Osteoblast (primary cell): ENCODE measurements at regions not wholly inside any gene's neighbourhood (a gene's known extent, or its start where the extent isn't known, plus 50 kb on each side); places are given as distances from the start of the nearest gene placed in this dataset.

Experiments used
- DNase-seq: peaks from one replicate; pipeline ENCODE4 v3.0.0; 2011; ENCODE audit warnings: low spot score, mixed read lengths; ENCODE audit not compliant: insufficient read length; ENCODE audit errors: missing footprints
- H2AFZ ChIP-seq: 2 replicates; pipeline ENCODE4 v1.6.0; 2011; ENCODE audit warnings: mild to moderate bottlenecking, low read length
- H3K27ac ChIP-seq: 2 replicates; pipeline ENCODE4 v1.5.1; 2011; ENCODE audit warnings: mild to moderate bottlenecking, low read depth, low read length, moderate library complexity
- H3K27me3 ChIP-seq: 2 replicates; pipeline ENCODE4 v1.6.0; 2012; ENCODE audit warnings: mild to moderate bottlenecking, control low read depth, inconsistent platforms, low read length, moderate library complexity; ENCODE audit not compliant: insufficient read depth
- H3K36me3 ChIP-seq: 2 replicates; pipeline ENCODE4 v1.5.1; 2011; ENCODE audit warnings: mild to moderate bottlenecking, low read length, control low read depth, moderate library complexity; ENCODE audit not compliant: insufficient read depth
- H3K4me1 ChIP-seq: 2 replicates; pipeline ENCODE4 v1.5.1; 2011; ENCODE audit warnings: mild to moderate bottlenecking, low read length, control low read depth, moderate library complexity; ENCODE audit not compliant: insufficient read depth
- H3K4me2 ChIP-seq: 2 replicates; pipeline ENCODE4 v1.6.0; 2011; ENCODE audit warnings: mild to moderate bottlenecking, low read length; ENCODE audit not compliant: insufficient read depth
- H3K4me3 ChIP-seq: fragments of 200-600 bp; sonication (generic); 3 replicates; pipeline ENCODE4 v1.5.1; 2012; ENCODE audit warnings: mild to moderate bottlenecking, low read length, inconsistent platforms; ENCODE audit not compliant: insufficient read depth
- H3K79me2 ChIP-seq: 2 replicates; pipeline ENCODE4 v1.6.0; 2012; ENCODE audit warnings: mild to moderate bottlenecking, low read length, control low read depth, inconsistent platforms; ENCODE audit not compliant: insufficient read depth
- H3K9me3 ChIP-seq: 2 replicates; pipeline ENCODE4 v1.5.1; 2011; ENCODE audit warnings: low read depth, low read length, control low read depth
- H4K20me1 ChIP-seq: 2 replicates; pipeline ENCODE4 v1.6.0; 2012; ENCODE audit warnings: mild to moderate bottlenecking, low read length, control low read depth; ENCODE audit not compliant: insufficient read depth
- TF ChIP-seq, protein P1 (sequence below): IDR thresholded peaks from 2 replicates; pipeline ENCODE4 v1.5.1; 2011; ENCODE audit warnings: mild to moderate bottlenecking, low read depth, low read length, moderate library complexity; ENCODE audit errors: extremely low read depth

DNA sequence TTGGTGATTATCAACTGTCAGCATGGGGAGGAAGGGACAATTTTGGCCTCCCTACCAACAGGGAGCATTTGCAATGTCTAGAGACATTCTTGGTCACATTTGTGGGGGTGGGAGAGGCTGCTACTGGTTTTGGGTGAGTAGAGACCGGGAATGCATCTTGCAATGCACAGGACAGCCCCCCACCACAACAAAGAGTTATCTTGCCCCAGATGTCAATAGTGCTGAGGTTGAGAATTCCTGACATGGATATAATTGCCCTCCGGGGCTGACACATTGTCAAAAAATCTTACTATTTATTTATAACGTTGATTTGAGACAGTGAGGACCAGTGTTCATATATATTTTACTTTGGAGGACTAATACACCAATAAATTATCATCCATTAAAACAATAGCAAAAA is 316.1 kb downstream of the PSAT1 start:
- H3K27me3 ChIP-seq: no peaks in the 10 kb centered on the region
- DNase-seq: no peak
- H3K36me3 ChIP-seq: no peaks in the 10 kb centered on the region
- no peak overlapping the region for H3K4me2 ChIP-seq
- no peak overlapping the region for H3K27ac ChIP-seq
- no peak overlapping the region for H2AFZ ChIP-seq
- TF ChIP-seq, protein P1, sequence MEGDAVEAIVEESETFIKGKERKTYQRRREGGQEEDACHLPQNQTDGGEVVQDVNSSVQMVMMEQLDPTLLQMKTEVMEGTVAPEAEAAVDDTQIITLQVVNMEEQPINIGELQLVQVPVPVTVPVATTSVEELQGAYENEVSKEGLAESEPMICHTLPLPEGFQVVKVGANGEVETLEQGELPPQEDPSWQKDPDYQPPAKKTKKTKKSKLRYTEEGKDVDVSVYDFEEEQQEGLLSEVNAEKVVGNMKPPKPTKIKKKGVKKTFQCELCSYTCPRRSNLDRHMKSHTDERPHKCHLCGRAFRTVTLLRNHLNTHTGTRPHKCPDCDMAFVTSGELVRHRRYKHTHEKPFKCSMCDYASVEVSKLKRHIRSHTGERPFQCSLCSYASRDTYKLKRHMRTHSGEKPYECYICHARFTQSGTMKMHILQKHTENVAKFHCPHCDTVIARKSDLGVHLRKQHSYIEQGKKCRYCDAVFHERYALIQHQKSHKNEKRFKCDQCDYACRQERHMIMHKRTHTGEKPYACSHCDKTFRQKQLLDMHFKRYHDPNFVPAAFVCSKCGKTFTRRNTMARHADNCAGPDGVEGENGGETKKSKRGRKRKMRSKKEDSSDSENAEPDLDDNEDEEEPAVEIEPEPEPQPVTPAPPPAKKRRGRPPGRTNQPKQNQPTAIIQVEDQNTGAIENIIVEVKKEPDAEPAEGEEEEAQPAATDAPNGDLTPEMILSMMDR: no peak
- H3K9me3 ChIP-seq: no peaks in the 10 kb centered on the region
- H4K20me1 ChIP-seq: no peaks in the 10 kb centered on the region
- no peaks in the 10 kb centered on the region for H3K79me2 ChIP-seq
- peaks cover 25% of the 10 kb centered on the region for H3K4me1 ChIP-seq
- no peak overlapping the region for H3K4me3 ChIP-seq

DNA sequence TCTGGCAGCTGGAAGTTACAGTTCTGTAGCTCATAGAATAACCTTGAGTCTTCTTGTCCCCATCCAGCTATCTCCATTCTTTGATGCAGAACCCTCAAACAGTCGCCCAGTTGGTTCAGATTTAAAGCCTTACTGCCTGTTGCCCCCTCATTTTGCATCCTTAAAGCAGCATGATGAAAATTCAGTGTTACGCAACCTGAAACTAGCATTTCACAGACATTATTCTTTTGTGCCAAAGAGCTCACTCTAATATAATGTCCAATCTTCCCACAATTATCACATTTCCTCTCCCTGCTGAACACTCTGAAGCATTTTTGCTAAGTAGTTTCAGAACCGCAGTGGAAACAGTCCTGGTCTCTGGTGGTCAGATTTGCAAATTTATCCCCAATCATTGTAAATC is 318.0 kb downstream of the PSAT1 start:
- no peak for DNase-seq
- TF ChIP-seq, protein P1: no peak

DNA sequence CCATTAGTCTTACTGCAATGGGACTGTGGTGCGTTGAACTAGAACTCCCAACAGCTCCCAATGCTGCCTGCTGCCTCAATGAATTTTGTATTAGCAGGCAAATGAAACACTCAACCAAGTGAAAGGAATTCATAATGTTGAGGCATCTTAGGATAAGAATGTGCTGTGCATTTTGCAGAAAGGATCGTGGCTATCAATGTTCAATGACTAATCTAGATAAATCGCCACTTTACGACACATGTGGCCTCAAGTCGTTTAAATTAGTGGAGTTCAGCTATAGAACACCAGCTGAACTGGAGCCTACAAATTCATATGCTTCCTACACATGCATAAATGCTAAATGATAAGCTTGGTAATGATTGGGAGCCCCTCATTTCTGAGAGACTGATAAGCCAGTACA is 318.4 kb downstream of the PSAT1 start:
- Histone ChIP-seq H4K20me1 (no peaks in the 10 kb centered on the region), H3K4me2 (no peak overlapping the region), H3K9me3 (no peaks in the 10 kb centered on the region), H3K4me3 (no peak overlapping the region), H3K79me2 (no peaks in the 10 kb centered on the region), H3K36me3 (no peaks in the 10 kb centered on the region), H2AFZ (no peak overlapping the region), H3K27me3 (no peaks in the 10 kb centered on the region), H3K27ac (no peak overlapping the region), H3K4me1 (peaks cover 32% of the 10 kb centered on the region)
- no peak for DNase-seq
- TF ChIP-seq, protein P1: no peak

More for the DNA sequence above, 318.0 kb downstream of the PSAT1 start:
- Histone ChIP-seq H3K27me3 (no peaks in the 10 kb centered on the region), H3K36me3 (no peaks in the 10 kb centered on the region), H2AFZ (no peak overlapping the region), H3K4me3 (no peak overlapping the region), H3K9me3 (no peaks in the 10 kb centered on the region), H3K27ac (no peak overlapping the region), H3K79me2 (no peaks in the 10 kb centered on the region), H4K20me1 (no peaks in the 10 kb centered on the region), H3K4me1 (peaks cover 27% of the 10 kb centered on the region), H3K4me2 (no peak overlapping the region)

DNA sequence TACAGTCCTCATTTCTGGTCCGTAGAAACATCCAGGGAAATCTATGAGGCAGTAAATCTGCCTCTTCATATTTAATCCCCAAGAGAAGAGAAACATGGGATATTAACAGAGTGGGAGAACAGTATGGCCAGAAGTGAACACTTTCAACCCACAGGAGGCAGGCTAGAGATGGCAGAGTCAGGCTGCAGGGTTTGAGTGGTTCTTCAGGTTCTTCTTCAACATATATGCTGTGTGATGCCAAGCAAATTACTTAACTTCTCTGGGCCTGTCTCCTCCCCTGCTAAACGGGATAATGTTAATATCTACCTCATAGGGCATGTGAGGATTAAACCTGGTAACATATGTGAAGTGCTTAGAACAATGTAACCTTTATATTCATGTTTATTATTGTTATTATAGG is 321.8 kb downstream of the PSAT1 start:
- H3K9me3 ChIP-seq: no peaks in the 10 kb centered on the region
- no peaks in the 10 kb centered on the region for H3K36me3 ChIP-seq
- H3K4me1 ChIP-seq: peaks cover 22% of the 10 kb centered on the region
- no peak overlapping the region for H3K4me3 ChIP-seq
- no peak overlapping the region for H3K4me2 ChIP-seq
- H2AFZ ChIP-seq: no peak overlapping the region
- no peaks in the 10 kb centered on the region for H3K27me3 ChIP-seq
- H4K20me1 ChIP-seq: no peaks in the 10 kb centered on the region
- DNase-seq: no peak
- TF ChIP-seq, protein P1: no peak
- H3K27ac ChIP-seq: no peak overlapping the region
- no peaks in the 10 kb centered on the region for H3K79me2 ChIP-seq
